Fibroblast of mammary gland (primary cell): ENCODE measurements at regions not wholly inside any gene's neighbourhood (a gene's known extent, or its start where the extent isn't known, plus 50 kb on each side); places are given as distances from the start of the nearest gene placed in this dataset.
"Not testable (repeated sequence)": the region's sequence is repeated elsewhere in the genome, so short reads cannot be mapped to it uniquely, and the experiment has no call there.

Source experiments
- DNase-seq: peaks from one replicate; pipeline ENCODE4 v3.0.0-alpha.2; 2010; ENCODE audit warnings: low read depth
- H3K4me3 ChIP-seq: 2 replicates; pipeline ENCODE4 v1.5.1; 2011; ENCODE audit warnings: low read depth, mild to moderate bottlenecking, low read length, moderate library complexity; ENCODE audit not compliant: control insufficient read depth
- TF ChIP-seq, protein P1 (sequence below): conservative IDR thresholded peaks from 2 replicates; pipeline ENCODE4 v1.5.1; 2011; ENCODE audit warnings: low read depth, low read length, inconsistent platforms; ENCODE audit not compliant: control insufficient read depth, insufficient read depth

- DNase-seq, H3K4me3 ChIP-seq: not testable (repeated sequence)
Measured at GRCh38 chr21:27902904-27903303, 936.0 kb upstream of the ADAMTS5 start.

DNA sequence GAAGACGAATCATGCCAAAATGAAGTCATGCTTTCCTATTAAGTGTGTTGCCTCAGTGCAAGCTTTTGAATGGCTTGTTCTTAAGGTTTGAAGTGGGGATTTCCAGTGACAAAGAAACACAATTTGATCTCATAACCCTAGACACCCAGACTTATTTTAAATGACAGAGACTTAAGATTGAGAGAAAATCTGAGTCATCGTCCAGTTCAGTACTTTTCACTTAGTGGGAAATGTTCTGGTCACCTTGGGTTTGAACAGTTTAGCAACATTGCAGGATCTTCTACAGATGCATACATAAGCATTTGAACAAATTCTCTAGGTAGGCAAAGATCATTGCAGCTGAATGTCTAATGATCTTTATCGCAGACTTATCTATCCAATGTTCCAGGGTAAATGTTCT, 926.7 kb upstream of the ADAMTS5 start:
- DNase-seq: peak; percentile 10
- H3K4me3 ChIP-seq: not testable (repeated sequence)

- H3K4me3 ChIP-seq: not testable (repeated sequence)
- peak; percentile 1 for DNase-seq
Measured at GRCh38 chr21:27891495-27891894, 924.6 kb upstream of the ADAMTS5 start.

DNA sequence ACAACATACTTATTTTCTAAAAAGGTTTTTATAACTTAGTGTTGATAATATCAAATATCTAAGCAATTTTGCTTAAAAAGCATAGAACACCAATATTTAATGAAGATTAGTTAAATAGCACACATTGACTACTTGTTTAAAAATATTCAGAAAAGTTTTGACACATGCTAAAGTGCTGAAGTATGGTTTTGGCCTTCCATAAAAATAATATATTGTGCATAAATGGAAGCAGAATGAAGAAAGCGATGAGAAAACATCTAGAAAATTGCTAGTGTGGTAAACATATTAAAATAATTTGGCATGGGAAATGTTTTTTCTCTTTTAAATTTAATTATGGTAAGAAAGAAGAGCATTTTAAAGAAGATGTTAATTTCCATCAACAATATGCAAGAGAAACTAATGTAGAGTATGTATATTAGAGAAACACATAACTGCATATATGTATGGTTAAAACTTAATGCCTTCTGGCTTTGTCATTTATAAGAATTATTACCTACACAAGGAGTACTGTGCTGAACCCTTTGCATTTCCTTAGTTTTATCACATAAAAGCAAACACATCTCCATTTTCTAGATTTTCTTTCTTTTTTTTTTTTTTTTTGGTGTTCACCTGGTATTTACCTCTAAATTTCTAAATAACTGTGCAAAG, 921.0 kb upstream of the ADAMTS5 start:
- H3K4me3 ChIP-seq, DNase-seq: not testable (repeated sequence)

DNA sequence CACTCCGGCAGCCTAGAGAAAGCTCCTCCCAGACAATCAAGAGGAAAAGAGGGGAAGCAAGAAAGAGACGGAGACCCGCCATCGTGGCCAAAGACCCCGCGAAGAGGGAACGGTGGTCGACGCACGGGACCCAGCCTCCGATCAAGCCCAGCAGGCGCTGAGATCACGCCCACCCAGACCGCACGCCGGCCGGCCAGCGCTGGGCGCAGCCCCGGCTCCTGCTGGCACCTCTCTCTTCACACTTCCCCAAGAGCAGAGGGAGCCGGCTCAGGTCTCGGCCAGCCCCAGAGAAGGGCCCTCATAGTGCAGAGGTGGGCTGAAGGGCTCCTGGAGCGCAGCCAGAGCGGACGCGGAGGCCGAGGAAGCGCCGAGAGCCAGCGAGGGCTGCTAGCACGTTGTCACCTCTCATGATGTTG, 918.4 kb upstream of the ADAMTS5 start:
- no peak overlapping the region for H3K4me3 ChIP-seq
- no peak for DNase-seq
- TF ChIP-seq, protein P1, sequence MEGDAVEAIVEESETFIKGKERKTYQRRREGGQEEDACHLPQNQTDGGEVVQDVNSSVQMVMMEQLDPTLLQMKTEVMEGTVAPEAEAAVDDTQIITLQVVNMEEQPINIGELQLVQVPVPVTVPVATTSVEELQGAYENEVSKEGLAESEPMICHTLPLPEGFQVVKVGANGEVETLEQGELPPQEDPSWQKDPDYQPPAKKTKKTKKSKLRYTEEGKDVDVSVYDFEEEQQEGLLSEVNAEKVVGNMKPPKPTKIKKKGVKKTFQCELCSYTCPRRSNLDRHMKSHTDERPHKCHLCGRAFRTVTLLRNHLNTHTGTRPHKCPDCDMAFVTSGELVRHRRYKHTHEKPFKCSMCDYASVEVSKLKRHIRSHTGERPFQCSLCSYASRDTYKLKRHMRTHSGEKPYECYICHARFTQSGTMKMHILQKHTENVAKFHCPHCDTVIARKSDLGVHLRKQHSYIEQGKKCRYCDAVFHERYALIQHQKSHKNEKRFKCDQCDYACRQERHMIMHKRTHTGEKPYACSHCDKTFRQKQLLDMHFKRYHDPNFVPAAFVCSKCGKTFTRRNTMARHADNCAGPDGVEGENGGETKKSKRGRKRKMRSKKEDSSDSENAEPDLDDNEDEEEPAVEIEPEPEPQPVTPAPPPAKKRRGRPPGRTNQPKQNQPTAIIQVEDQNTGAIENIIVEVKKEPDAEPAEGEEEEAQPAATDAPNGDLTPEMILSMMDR: no peak

DNA sequence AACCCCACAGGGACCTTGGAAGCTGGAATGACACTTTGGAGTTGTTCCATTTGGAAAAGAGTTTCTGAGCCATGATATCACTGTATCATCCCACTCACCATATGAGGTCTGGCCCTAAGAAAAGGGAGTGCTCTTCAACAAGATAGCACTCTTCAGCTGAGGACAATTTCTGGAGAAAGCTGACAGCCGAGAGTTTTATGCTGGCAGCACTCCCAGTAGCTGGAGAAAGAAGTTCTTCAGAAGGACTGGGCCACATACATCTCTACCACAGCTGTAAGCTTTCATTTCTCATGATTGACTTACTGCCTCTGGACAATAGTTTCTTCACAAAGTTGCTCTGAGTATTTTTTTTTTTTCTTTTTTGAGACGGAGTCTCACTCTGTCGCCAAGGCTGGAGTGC, 914.4 kb upstream of the ADAMTS5 start:
- H3K4me3 ChIP-seq, DNase-seq: not testable (repeated sequence)

DNA sequence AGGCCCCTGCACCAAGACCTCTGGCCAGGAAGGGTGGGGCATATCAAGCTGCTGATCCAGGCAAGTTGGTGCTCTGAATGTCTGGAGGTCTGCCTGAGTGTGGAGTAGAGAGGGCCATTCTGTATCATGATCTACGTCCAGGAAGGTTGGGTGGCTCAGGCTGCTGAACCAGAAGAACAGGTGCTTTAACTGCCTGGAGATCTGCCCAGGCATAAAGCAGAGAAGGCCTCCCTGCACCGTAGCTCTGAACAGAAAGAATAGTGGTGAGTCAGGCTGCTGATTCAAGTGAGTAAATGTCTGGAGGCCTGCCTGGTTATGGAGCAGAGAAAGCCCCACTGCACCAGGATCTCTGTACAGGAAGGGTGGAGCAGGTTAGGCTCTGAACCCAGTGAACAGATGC, 905.5 kb upstream of the ADAMTS5 start:
- H3K4me3 ChIP-seq: not testable (repeated sequence)
- DNase-seq: peak; percentile 48

DNA sequence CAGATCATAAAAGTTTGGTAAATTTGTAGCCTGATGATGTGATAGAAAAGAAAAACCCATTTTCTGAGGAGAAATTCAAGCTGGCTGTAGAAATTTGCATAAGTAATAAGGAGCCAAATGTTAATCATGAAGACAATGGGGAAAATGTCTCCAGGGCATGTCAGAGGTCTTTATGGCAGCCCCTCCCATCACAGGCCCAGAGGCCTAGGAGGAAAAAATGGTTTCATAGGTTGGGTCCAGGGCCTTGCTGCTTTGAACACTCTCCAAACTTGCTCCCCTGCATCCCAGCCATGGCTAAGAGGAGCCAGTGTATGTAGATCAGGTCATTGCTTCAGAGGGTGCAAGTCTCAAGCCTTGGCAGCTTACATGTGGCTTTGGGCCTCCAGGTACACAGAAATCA, 903.9 kb upstream of the ADAMTS5 start:
- not testable (repeated sequence) for DNase-seq, H3K4me3 ChIP-seq

DNA sequence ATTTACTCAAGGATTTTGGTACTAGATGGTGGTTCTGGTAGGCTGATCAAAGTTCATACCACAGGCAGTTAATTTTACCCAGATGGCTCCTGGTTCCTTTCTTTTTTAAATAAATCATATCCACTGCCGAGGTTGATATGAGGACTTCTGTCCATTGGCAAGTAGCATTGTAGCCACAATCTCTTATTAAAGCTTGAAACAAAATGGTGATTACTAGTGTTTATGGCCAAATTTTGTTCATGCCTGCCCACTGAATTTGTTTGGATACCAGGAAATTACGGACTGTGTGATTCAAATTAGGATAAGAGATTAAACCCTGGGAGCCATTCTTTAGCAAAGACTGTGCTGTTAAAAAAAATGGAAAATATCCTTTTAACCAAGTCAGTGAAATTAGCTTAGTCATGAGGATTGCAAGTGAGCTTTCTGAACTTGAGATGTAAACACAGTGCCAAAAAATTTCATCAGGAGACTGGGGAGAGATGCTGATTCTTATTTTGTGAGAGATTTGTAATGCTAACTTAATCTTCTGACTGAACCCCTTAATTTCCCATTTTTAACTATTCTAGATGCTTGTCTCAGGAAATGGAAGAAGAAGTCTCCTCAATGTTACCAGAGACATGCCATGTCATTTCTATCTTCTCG, 893.5 kb upstream of the ADAMTS5 start:
- DNase-seq: peak; percentile 59
- H3K4me3 ChIP-seq: not testable (repeated sequence)

DNA sequence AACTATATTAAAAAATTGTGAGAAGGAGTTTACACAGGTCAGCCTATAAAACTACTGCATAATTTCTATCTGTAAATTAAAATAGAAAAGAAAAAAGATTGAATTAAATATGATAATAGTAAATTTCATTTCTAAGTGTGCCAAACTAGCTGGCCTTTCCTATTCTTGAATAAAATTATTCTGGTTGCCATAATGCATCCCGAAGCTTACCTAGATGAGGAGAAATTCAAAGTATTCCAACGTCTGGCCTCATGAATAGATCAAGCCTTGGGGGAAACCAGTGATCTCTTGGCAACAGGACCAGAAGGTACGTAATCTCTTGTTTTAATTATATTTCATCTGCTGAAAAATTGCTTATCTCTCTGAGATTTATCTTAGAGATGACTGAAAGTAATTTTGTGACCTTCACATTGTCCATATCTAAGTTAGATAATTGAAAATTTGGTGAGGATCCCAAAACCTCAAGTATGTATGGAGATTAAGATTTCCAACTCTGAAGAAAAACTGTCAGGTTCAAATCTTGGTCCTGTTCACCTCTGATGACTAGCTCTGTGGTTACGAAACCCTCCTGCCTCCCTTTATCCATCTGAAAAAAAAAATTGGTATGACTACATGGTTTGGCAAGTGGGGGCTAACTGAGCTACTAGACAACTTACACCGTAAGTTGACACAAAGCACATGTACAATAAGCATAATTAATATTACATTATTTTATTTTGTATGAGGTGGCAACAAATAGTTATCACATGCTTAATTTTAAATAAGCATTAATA, 891.4 kb upstream of the ADAMTS5 start:
- H3K4me3 ChIP-seq: not testable (repeated sequence)
- DNase-seq: peak; percentile 36

DNA sequence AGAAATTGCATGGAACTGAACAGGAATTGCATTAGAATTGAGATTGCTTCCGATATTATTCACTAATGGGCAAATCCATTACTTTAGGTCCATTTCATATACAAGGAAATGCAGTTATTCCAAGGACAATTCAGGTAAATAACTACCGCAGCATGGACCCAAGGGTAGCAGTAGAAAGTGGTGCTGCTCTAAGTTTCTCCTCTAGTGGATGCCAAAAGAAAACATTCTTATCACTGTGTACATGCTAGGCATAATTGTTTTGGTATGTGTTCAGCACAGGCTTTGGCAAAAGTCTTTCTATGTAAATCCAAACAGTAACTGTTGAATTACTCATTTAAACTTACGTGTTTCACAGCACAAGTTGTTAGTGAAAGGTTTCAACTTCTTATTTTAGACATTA, 890.1 kb upstream of the ADAMTS5 start:
- DNase-seq: not testable (repeated sequence)

GRCh38 chr21:27841084-27841672, 874.3 kb upstream of the ADAMTS5 start:
- no peak overlapping the region for H3K4me3 ChIP-seq
- DNase-seq: no peak
- TF ChIP-seq, protein P1: no peak

More for the DNA sequence above, 890.1 kb upstream of the ADAMTS5 start:
- H3K4me3 ChIP-seq: not testable (repeated sequence)
